ENCODE measurements at regions not wholly inside any gene's neighbourhood (a gene's known extent, or its start where the extent isn't known, plus 50 kb on each side); places are given as distances from the start of the nearest gene placed in this dataset.

DNA sequence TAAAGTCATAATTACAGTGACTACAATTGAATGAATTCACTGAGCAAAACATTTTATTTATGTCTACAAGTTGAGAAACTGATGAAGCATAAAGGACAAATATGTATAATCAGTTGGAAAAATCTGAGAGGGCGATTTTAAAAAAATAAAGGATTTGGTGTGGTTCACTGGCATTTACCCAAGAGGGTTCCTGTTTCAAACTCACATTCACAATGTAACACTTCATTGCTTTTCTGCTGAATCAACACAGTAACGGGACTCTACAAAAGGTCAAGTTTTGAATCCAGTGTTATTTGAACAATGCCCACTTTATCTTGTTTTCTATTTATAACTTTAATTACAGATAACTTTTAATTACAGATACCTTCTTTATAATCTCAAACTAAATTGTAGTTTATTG lies 138.6 kb downstream of the NUDT12 start:
- TF ChIP-seq, protein P1, sequence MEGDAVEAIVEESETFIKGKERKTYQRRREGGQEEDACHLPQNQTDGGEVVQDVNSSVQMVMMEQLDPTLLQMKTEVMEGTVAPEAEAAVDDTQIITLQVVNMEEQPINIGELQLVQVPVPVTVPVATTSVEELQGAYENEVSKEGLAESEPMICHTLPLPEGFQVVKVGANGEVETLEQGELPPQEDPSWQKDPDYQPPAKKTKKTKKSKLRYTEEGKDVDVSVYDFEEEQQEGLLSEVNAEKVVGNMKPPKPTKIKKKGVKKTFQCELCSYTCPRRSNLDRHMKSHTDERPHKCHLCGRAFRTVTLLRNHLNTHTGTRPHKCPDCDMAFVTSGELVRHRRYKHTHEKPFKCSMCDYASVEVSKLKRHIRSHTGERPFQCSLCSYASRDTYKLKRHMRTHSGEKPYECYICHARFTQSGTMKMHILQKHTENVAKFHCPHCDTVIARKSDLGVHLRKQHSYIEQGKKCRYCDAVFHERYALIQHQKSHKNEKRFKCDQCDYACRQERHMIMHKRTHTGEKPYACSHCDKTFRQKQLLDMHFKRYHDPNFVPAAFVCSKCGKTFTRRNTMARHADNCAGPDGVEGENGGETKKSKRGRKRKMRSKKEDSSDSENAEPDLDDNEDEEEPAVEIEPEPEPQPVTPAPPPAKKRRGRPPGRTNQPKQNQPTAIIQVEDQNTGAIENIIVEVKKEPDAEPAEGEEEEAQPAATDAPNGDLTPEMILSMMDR (IDR thresholded peaks at IDR 0.05; ENCODE audit: insufficient read depth, low read length, poor library complexity, severe bottlenecking): no peak
- TF ChIP-seq EZH2phosphoT487 (conservative IDR thresholded peaks at IDR 0.05; ENCODE audit: low read length): no peak

All from SU-DHL-6 (cell line).